MG63 (cell line): ENCODE measurements at regions not wholly inside any gene's neighbourhood (a gene's known extent, or its start where the extent isn't known, plus 50 kb on each side); places are given as distances from the start of the nearest gene placed in this dataset.

Experiments
- DNase-seq: peaks from one replicate; pipeline ENCODE4 v3.0.0-alpha.2; 2020
- H3K27me3 ChIP-seq: fragments of 250-450 bp; sonication (Bioruptor Pico); 2 replicates; pipeline ENCODE4 v1.5.1; 2020; ENCODE audit warnings: mild to moderate bottlenecking, moderate library complexity
- H3K36me3 ChIP-seq: fragments of 250-450 bp; sonication (Bioruptor Pico); 2 replicates; pipeline ENCODE4 v1.5.1; 2020; ENCODE audit warnings: mild to moderate bottlenecking, moderate library complexity
- H3K4me3 ChIP-seq: fragments of 250-450 bp; sonication (Bioruptor Pico); 2 replicates; pipeline ENCODE4 v1.5.1; 2020; ENCODE audit warnings: mild to moderate bottlenecking, moderate library complexity
- H3K9me3 ChIP-seq: fragments of 250-450 bp; sonication (Bioruptor Pico); 2 replicates; pipeline ENCODE4 v1.5.1; 2020; ENCODE audit warnings: mild to moderate bottlenecking, moderate library complexity

DNA sequence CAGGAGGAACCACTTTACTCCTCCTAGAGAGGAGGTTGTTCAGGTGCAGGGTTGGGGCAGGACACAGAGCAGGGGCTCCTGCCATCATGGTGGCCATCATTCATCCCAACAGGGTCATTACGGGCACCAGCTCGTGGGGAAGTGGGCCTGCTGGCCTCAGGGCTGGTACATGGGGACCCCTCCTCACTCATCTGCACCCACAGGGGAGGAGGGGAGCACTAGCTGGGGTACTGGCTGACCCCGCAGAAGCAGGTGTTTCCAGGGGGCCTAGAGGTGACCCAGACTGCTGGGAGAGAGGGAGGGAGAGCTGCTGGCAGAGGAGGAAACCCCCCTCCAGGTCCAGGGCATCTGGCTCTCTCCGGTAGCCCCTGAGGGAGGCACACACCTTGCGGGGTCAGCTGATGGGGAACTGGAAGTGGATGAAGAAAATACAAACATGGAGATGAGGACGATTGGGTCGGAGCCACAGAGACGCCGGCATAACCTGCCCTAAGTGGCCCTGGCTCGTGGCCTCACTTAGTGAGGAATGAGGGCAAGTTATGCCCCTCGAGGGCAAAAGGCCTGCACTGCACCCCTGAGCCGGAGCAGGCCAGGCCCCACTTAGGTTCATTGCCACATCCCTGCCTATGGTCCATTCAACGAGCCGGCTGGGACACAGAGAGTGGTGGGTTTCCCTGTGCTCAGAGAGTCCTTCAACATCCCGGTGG is 76.2 kb downstream of the SOX1 start:
- no peaks in the 10 kb centered on the region for H3K36me3 ChIP-seq
- H3K27me3 ChIP-seq = 0 out of 2 replicates have a peak, but pooled peaks cover 3% of the 10 kb centered on the region
- DNase-seq = no peak
- H3K4me3 ChIP-seq = no peak overlapping the region
- no peaks in the 10 kb centered on the region for H3K9me3 ChIP-seq

DNA sequence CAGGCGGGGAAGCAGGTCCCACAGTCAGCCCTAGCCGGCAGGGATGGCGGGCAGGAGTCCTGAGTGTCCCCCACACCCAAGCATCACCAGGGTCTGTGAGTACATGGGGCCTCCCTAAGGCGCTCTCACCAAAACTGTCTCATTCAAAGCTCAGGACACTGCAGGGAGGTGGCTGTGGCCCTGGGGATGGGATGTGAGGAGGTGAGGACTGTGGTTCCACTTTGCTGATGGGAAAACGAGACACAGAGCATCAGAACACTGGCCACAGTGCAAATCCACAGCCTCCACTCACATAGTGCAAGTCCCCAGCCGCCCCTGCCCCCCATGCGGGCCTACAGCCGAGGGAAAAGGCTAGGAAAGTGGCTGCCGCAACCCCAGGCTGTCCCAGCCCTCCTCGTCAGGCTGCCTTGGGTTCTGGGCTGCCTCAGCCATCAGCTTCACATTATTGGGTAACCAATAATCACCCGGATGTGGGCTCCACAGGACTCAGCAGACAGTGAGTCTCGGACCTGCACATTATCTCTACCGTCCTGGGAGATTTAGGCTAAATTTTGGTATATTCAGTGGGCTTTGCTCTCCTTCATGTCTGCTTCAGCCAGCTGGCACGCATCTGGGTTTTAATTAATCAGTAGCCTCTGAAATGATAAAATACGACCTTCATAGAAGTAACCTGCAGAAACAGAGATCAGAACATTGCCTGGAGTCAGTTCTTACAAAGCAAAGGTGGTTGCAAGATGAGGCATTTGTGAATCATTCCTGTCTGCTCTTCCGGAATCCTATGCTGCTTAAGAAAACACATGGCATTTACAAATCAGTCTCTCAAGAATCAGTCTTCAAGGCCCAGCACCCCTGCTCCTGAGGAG is 77.0 kb downstream of the SOX1 start:
- H3K27me3 ChIP-seq = 0 out of 2 replicates have a peak, but pooled peaks cover 3% of the 10 kb centered on the region
- H3K36me3 ChIP-seq = no peaks in the 10 kb centered on the region
- H3K4me3 ChIP-seq = no peak overlapping the region
- no peak for DNase-seq
- no peaks in the 10 kb centered on the region for H3K9me3 ChIP-seq

DNA sequence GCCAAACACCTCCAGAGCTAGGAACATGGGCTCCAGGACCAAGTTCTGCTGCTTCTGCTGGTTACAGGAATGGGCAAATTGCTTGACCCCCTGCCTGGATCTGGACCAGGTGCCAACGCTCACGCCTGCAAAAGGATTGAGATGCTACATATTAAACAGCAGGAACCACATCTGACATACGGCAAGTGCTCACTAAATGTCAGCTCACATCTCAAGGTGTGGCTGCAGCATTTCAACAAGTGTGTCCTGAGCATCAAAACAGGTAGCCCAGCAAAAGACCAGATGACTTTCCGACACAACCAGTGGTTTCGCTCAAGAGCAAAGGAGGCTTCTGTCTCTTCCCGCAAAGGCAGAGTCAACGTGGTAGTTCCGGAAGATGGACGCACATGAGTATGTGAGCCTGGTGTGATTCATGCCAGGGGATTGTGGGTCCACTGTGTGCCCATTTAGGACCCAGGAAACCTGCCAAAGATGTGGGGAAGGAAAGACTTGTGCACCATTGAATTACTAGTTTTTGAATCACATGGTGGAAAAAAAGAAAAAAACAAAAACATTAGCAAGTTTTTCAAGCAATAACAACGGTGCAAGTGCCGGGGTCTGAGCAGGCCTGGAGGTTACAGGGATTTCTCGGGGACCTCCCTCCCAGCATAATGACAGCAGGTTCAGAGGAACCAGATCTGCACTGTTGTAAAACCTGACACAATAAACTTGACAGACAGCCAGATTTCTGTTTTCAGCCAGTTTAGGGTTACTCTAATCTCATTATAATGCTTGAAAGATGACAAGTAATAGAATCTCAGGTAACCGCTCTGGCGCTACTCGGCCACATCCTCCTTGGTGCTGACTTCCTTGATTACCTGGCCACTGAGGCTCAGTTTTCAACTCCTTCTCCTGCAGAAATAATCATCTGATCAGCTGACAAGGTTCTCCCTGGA is 77.9 kb downstream of the SOX1 start:
- Histone ChIP-seq H3K9me3 (no peaks in the 10 kb centered on the region), H3K4me3 (no peak overlapping the region), H3K27me3 (no peaks in the 10 kb centered on the region), H3K36me3 (no peaks in the 10 kb centered on the region)
- no peak for DNase-seq

DNA sequence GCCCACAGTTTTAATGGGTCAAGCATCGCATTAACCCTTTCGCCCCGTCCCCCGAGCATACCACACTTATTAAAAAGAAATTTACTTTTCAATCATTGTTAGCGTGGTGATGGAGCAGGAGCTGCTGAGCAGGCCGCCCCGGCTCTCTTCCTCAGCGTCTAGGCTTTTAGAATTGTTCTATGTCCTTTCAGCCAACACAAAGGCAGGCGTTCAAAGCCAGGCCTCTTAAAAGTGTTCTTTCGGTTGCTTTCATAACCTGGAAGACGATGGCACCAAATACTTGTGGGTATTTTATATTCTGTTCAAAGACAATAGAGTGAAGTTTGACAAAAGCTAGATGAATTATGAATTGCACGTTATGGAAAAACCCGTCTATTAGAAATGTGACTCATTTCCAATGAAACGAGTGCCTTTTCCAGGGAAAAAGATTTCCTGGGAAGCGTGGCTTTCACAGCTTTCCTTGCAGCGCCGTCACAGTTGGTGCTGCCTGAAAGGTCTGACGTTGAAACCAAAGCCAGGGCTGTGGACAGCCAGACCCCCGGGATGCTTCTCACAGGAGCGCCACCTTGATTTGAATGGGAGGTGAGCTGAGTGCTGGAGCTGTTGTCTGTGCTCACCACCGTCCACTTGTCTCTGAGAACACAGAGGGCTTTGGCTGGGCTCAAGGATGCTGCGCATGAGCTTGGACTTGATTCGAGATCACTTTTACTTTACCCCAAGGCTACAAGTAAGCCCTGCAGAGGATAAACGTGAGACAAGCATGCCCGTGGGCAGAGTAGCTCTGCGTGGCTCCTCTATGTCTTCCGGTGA is 78.8 kb downstream of the SOX1 start:
- Histone ChIP-seq H3K9me3 (no peaks in the 10 kb centered on the region), H3K4me3 (no peak overlapping the region), H3K27me3 (no peaks in the 10 kb centered on the region), H3K36me3 (no peaks in the 10 kb centered on the region)
- no peak for DNase-seq

DNA sequence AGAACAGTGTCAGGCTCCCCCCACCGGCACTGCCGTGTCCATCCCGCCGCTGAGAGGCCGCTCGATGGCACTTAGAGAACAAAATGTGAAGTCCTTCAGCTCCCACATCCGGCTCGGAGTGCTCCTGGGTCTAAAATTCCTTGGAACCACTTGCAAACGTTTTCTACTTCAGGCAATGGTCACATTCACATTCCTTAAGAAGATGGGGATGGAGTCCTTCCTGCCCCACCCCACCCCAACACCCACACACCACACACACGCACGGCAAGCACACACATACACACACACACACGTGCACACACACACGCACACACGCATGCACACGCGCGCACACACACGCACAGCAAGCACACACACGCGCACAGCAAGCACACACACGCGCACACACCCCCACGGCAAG is 83.4 kb downstream of the SOX1 start:
- DNase-seq = no peak
- no peaks in the 10 kb centered on the region for H3K36me3 ChIP-seq
- no peaks in the 10 kb centered on the region for H3K9me3 ChIP-seq
- H3K4me3 ChIP-seq = no peak overlapping the region
- no peaks in the 10 kb centered on the region for H3K27me3 ChIP-seq

DNA sequence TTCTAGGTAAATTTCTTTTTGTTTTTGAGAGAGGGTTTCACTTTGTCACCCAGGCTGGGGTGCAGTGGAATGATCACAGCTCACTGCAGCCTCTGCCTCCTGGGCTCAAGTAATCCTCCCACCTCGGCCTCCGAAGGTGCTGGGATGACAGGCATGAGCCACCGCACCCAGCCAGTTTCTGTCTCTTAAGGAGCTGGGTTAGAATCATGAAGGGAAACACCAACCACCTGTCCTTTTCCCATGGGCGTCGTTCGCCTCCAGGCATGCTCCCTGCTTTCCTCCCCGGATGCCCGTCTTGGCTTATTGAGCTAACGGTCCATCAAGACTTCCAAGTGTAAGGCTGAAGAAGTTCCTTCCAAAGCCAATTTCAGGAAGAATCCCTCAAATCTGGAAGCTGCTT is 85.9 kb downstream of the SOX1 start:
- no peak for DNase-seq
- Histone ChIP-seq H3K9me3 (no peaks in the 10 kb centered on the region), H3K4me3 (no peak overlapping the region), H3K27me3 (no peaks in the 10 kb centered on the region), H3K36me3 (no peaks in the 10 kb centered on the region)

DNA sequence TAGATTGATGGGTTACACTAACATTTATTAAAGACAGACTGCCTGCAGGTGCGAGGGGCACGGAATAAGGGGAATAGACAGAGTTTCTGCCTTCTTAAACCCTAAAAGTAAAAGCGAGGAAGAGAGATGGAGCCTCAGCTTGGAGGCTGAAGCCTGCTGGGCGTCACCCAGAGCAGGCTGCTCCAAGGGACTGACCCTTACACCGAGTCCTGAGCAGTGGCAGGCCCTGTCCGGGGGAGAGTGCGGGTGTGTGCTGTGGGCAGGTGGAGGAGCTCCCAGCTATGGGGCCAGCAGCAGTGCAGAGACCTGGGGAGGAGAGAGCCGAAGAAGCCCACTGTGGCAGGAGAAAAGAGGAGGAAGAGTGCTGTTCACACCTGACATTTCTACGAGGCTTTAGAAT is 86.4 kb downstream of the SOX1 start:
- no peaks in the 10 kb centered on the region for H3K36me3 ChIP-seq
- DNase-seq = no peak
- H3K4me3 ChIP-seq = no peak overlapping the region
- no peaks in the 10 kb centered on the region for H3K9me3 ChIP-seq
- H3K27me3 ChIP-seq = no peaks in the 10 kb centered on the region

DNA sequence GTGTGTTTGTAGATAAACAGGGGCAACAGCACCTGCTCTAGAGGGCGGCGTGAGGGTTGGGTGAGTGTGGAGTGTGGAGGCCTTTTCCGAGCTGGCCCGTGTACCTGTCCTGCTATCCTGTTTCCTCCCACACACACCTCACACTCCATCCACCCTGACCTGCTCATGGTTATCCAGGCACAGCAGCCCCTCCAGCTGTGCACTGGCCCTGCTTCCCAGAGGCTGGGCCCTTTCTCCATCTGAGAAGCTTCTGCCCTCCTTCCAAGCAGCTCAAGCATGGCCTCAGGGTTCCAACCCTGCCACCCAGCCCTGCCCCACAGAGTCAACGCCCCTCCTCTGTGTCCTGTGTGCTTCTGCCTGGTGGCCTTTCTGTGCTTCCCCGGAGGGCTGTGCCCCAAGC is 86.9 kb downstream of the SOX1 start:
- H3K9me3 ChIP-seq = no peaks in the 10 kb centered on the region
- no peaks in the 10 kb centered on the region for H3K36me3 ChIP-seq
- no peak overlapping the region for H3K4me3 ChIP-seq
- no peak for DNase-seq
- H3K27me3 ChIP-seq = no peaks in the 10 kb centered on the region

DNA sequence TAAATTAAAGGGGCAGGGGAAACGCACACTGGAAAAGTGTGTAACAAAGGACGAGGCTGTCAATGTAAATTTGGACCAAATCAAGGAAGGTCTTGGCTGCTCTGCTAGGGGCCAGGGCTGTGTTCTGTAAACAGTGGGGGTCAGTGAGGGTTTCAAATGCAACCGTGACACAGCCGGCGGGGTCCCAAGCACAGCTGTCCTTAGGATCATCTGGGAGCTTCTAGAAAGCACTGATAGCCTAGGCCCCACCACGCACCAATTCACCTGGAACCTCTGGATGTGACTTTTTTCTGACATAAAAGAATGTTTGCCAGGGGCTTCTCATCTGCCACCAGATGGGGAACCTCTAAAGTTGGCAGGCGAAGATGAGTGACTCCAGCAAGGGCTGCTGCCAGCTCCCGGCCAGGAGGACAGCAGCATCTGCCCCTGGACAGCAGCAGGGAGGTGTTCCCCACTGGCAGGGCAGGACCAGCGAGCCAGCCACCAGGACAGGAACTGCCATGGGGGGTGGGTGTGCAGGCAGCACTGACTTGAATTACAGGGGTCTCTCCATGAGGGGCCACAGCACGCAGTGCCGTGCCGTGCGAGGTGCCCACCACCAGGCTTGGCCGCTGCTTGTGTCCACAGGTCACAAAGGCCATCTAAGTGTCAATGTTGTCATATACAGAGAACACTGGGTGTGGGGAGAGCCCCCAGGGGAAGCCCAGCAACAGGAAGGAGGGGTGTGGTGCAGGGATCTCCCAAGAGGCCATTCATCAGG is 87.5 kb downstream of the SOX1 start:
- Histone ChIP-seq H3K9me3 (no peaks in the 10 kb centered on the region), H3K4me3 (no peak overlapping the region), H3K36me3 (no peaks in the 10 kb centered on the region), H3K27me3 (no peaks in the 10 kb centered on the region)
- no peak for DNase-seq

DNA sequence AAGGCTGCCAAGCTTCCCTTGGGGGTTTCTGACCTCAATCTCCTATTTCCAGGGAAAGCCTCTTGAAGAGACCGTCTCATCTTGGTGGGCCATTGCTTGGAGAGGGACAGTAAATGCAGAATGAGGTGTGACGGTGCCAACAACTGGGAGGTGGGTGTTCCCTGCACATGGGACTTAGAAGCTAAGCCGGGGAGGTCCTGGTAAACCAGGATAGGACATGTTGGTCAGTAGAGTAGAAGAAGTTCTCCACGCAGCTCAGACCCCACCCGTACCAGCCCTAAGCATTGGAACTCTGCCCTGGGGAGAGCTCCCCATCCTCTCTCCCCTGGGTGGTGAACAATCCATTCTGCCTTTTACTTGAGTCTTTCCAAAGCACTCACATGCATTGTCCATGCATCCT is 92.0 kb downstream of the SOX1 start:
- Histone ChIP-seq H3K36me3 (no peaks in the 10 kb centered on the region), H3K4me3 (no peak overlapping the region), H3K9me3 (no peaks in the 10 kb centered on the region), H3K27me3 (no peaks in the 10 kb centered on the region)
- DNase-seq = no peak

DNA sequence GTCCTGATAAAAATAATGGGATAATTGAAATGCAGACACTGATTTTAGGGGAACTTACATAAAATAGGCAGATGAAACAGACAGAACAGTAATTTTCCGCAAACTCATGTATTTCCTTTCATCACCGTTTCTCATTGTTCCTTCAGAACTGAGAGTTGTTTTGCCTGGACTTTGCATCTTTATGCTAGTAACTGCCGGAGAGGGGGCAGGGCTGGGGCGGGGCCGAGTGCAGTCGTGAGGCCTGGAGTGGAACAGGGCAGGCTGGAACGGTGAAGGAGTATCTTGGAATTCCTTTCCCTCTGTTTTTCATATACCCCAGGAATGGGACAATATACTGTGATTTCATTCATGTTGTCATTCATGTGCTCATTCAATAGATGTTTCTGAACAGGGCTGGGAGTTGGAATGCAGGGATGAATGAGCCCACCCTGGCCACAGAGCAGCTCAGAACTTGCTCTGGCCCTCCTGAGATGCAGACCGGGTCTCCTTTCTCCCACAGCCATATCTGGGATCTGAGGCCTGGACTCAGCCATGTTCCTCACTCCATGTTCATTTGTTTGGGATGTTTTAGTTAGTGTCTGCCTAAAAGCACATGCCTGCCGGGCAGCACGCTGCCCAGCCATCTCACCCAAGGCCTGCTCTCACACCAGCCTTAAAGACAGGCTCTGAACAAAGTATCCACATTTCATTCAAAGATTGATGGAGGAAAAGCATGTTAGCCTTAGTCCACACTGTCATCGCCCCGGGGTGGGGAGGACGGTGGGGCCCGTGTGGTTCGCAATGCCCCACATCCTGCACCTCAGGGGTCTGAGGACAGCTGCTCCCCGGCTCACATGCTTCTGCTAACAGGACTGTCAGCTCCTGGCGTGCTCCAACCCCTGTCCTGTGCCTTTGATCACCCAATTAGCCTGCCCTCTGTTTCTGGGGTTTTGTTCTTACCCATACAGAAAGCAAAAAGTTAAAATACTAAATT is 92.9 kb downstream of the SOX1 start:
- no peaks in the 10 kb centered on the region for H3K36me3 ChIP-seq
- no peak overlapping the region for H3K4me3 ChIP-seq
- H3K27me3 ChIP-seq = no peaks in the 10 kb centered on the region
- no peaks in the 10 kb centered on the region for H3K9me3 ChIP-seq
- no peak for DNase-seq

DNA sequence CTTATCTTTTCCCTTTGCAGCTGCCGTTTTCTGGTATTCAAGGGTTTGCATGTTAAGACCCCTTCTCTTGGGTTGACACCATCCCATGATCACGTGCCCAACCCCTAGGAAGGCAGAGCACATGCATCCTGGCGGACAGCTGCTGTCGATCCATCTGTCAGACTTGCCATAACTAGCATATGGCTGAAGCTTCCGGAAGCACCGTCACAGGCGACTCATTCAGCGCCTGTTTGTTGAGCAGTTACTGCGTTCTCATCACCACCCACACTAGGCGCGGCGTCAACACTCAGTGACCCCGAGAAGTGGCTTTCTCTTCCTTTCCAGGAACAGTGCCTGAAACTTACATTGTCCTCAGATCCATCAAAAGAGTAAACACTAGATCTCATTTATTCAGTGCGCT is 93.6 kb downstream of the SOX1 start:
- no peak for DNase-seq
- no peaks in the 10 kb centered on the region for H3K36me3 ChIP-seq
- H3K4me3 ChIP-seq = no peak overlapping the region
- no peaks in the 10 kb centered on the region for H3K27me3 ChIP-seq
- H3K9me3 ChIP-seq = no peaks in the 10 kb centered on the region

DNA sequence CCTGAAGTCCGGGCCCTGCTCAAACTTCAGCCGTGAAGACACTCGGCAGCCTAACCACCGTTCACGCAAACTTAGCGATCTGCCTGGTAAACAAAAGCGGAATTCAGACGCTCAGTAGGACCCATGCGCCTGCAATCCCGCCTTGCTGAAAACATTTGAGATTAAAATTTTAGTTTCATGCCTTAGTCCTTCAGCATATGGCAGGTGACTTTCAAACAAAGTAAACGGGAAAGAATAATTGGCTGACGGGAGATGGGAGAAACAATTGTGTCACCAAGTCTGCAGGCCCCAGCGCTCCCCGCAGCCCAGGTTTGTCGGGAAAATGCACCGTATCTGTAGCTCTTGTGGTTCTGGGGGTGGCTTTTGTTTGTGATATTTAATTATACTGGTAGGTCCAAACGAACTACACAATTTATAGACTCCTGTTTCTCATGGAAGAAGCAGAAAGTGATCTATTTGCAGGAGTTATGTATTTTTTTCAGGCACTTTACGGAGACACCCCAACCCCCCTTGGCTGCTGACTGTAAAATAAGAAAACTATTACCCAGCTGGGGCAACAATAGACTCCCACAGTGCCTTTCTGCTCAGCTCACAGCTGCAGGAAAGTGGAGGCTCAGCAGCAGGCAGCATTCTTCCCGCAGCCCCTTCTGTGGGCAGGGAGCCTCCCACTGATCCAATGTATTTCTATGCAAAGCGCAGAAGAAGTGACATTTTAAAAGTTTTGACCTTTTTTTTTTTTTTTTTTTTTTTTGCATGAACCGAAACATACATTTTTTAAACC is 94.8 kb downstream of the SOX1 start:
- H3K27me3 ChIP-seq = no peaks in the 10 kb centered on the region
- no peaks in the 10 kb centered on the region for H3K36me3 ChIP-seq
- no peaks in the 10 kb centered on the region for H3K9me3 ChIP-seq
- H3K4me3 ChIP-seq = no peak overlapping the region
- DNase-seq = no peak
